NCI-H1105 treated with DMSO at 0.1 percent for 48 hours (cell line): ENCODE measurements at regions not wholly inside any gene's neighbourhood (a gene's known extent, or its start where the extent isn't known, plus 50 kb on each side); places are given as distances from the start of the nearest gene placed in this dataset.
"Not testable (repeated sequence)": the region's sequence is repeated elsewhere in the genome, so short reads cannot be mapped to it uniquely, and the experiment has no call there.

Source experiments
- DNase-seq: peaks from one replicate; lab custom pipeline; 2025; lab: John Stamatoyannopoulos, UW

DNA sequence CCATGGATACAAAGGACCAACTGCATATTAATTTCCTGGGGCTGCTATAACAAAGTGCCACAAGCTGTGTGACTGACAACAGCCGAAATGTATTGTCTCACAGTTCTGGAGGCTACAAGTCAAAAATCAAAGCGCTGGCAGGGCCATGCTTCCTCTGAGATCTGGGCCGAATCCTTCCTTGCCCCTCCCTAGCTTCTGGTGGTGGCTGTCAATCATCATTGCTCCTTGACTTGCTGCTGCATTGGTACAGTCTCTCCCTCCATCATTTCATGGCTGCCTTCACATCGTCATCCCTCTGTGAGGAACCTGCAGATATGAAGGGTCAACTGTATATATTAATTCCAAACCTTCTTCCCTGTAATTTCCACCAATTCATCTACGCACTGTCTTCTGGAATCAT, 118.3 kb downstream of the EXOC5 start:
- DNase-seq: no peak

DNA sequence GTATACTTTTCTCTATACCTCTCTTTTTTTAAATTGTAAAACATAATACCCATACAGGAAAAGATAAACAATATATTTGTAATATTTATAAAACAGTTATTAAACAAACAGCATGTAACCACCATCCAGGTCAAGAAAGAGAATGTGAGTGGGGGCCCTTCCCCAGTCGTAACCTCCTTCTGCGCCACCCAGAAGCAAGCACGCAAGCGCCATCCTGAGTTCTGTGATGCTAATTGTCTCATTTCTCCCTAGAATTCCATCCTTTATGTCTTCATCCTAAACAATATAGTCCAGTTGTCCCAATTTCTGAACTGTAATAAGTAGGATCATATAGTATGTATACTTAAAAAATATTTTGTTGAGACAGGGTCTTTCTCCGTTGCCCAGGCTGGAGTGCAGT, 129.5 kb downstream of the EXOC5 start:
- DNase-seq: no peak

DNA sequence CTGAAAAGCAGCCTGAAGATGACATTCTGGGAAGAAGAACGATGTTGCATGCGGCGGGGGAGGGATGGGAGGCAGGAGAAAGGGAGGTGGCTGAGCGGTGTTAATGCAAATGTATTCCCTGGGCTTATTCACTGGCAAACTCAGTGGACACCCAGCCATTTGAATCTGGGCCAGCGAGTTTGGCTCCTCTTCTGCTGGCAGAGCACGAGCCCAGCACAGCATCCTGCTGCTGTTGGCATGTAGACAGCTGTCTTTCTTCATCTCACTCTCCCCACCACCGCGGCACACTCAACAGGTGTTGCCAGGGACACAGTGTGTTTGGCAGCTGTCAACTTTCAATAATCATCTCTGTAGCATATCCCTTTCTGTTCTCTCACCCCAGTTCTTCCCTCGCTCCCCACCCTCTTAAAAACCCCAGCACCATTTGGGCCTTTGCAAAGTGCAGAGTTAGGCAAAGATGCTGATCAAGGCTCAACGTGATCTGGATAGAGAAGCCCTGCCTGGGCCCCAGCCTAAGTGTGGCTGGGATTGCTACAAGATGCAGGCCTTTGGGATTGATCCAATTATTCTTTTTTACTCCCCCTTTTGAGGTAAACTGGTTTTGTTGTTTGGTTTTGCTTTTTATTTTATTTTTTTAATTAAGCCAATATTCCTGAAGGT, 131.9 kb downstream of the EXOC5 start:
- peak; percentile 93 for DNase-seq

DNA sequence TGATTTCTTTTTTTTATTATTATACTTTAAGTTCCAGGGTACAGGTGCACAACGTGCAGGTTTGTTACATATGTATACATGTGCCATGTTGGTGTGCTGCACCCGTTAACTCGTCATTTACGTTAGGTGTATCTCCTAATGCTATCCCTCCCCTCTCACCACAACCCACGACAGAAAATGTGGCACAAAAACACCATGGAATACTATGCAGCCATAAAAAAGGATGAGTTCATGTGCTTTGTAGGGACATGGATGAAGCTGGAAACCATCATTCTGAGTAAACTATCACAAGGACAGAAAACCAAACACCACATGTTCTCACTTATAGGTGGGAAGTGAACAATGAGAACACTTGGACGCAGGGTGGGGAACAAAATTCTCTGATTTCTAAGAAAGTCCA, 140.9 kb downstream of the EXOC5 start:
- not testable (repeated sequence) for DNase-seq

DNA sequence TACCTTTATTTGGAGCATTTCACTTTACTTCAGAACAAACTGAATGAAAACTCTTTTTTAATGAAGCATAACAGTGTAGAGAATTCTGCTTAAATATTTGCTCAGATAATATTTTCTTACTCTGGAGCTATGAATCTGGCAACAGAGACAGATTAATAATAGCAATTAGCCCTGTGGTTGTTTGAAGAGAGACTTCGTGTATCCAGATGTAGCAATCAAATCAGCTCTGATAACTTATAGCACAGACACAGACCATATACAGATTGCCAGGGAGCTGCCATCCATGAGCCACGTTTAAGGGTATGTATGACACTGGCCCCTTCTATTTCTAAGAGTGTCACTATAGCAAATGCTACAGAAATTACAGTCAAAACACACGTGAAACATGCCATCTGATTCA, 146.6 kb downstream of the EXOC5 start:
- no peak for DNase-seq

DNA sequence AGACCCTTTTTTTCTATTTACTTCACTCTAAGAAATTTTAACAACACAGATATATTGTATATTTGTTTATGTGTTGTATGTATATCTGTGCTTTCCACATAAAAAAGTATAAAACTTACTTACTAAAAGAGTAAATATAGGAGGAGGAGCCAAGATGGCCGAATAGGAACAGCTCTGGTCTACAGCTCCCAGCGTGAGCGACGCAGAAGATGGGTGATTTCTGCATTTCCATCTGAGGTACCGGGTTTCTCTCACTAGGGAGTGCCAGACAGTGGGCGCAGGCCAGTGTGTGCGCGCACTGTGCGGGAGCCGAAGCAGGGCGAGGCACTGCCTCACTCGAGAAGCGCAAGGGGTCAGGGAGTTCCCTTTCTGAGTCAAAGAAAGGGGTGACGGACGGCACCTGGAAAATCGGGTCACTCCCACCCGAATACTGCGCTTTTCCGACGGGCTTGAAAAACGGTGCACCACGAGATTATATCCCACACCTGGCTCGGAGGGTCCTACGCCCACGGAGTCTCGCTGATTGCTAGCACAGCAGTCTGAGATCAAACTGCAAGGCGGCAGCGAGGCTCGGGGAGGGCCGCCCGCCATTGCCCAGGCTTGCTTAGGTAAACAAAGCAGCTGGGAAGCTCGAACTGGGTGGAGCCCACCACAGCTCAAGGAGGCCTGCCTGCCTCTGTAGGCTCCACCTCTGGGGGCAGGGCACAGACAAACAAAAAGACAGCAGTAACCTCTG, 156.5 kb downstream of the EXOC5 start:
- not testable (repeated sequence) for DNase-seq

DNA sequence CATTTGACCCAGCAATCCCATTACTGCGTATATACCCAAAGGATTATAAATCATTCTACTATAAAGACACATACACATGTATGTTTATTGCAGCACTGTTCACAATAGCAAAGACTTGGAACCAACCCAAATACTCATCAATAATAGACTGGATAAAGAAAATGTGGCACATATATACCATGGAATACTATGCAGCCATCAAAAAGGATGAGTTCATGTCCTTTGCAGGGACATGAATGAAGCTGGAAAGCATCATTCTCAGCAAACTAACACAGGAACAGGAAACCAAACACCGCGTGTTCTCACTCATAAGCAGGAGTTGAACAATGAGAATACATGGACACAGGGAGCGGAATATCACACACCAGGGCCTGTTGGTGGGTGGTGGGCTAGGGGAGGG, 158.3 kb downstream of the EXOC5 start:
- DNase-seq: not testable (repeated sequence)

DNA sequence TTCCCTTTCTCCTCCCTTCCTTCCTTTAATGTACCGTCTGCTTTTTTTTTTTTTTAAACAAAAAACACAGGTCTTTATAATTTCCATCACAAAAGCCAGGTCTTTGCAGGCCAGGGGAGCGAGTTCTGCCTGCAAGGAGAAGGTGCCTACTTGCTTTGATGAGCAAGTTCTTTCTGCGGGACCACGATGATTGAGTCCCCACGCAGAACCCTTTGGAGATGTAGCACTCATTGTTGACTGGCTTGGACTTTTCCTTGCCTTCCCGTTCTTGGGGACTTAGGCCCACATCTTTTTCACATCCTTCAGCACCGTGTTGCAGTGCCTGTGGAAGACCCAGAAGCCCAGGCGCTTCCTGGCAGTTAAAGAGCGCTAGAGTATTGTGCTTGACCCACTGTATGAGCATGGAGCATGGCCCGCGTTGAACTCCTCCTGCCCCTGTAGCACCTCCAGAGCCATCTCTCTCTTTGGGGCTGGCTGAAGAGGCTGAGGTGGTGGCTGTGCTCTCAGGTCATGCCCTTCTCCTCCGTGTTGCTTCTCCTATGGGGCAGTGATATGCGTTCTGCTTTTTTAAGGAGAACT, 177.6 kb downstream of the EXOC5 start:
- no peak for DNase-seq

DNA sequence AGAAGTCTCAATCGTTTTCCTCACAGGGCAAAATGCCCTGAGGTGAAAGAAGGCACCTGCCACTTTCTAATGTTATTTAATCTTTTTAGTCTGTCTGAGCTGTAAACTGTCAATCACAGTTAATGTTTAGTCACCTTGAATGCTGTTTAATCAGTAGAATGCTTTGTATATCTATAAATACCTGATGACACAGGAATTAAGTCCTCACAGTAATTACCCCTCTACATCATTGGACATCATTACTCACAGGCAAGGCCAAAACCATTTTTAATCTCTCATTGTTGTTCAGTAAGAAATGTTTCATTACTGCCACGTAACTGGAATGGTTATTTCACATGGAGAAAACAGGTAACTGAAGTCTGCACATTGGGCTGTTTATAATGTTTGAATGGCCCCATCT, 178.8 kb downstream of the EXOC5 start:
- peak; percentile 97 for DNase-seq

DNA sequence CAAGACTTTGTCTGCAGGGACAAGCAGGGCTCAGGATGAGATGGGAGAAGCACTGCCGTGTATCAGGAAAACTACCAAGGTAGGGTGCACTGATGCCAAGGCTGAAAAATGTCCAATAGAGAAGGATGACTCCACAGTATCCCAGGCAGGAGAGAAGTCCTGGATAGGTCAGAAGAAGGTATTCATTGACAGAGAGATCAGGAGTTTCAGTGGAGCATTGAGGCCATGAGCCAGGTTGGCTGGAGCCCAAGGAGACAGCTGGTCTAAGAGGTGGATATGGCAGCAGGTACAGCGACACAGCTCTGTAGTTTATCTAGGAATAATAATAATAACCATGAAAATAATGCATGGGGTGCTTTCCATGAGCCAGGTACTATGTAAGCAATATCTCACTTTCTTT, 180.9 kb downstream of the EXOC5 start:
- DNase-seq: no peak

DNA sequence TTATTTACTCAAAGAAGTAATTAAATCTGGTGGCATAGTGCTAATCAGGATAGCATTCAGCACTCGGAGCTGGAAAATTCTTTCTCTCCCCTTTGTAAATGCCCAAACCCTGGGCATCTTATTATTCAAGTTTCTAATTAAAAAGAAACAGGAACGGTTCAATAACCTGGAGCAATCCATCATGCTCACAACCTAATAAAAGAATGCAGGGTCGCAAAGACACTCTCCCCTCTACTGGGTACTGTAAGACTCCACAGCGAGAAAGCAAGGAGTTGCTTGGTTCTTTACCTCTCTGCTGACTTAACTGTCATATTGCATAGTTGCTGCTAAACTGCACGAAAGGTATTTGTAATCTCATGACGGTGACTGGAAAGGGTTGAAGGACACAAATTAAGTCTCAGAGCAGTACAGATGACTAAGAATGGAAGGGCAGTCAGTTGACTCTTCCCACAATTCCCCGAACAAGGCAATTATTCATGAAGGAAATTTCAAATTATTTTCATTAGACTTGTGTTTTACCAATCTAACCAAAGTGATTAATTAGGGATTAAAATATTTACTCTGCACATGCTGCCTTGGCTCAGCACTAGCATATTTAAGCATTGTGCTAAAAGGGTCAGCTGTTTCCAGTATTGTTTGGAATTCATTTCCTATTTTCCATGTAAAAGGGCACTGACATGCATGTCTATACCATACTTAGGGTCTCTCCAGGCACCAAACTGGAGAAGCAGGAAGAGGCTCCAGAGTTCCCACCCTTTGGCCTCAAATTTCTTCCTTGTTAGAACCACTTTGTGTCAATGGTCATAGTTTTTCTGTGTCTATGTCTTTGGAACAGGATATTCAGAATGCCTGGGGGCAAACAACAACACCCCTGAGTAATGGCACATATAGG, 182.2 kb downstream of the EXOC5 start:
- no peak for DNase-seq

DNA sequence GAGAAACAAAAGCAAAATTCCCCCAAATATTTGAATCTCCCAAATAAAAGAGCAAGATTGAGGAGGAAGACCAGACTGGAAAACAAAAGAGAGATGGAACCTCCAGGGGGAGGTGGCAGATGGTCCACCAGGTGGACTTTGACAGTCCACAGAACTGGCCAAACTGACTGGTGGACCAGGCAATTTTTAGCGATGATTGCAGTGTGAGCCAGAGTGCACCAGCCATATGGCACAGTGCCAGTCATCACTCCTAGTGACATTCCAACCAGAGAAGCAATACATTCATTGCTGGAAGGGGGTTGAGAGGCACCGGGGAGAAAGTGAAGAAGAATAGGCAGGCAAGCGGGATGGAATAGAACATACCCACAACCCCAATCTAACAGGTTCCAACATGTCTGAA, 182.9 kb downstream of the EXOC5 start:
- peak; percentile 99 for DNase-seq

DNA sequence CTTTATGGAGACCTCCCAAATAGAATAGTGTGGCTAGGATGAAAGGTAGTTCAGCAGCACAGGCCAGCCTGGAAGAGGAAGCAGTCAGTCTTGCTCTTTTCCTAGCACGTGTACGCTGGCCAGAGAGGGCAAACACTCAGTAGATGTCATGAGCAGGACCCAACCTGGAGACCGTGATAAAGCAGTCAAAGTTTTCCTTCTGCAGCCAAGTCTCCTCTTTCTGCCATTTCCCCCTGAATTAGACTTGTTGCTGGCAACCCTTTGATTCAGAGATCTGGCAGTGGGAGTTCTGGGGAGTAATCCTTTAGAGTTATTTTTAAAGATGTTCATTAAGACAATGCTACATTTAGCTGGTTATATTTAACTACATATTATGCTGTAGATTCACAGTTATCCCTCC, 183.7 kb downstream of the EXOC5 start:
- DNase-seq: no peak

DNA sequence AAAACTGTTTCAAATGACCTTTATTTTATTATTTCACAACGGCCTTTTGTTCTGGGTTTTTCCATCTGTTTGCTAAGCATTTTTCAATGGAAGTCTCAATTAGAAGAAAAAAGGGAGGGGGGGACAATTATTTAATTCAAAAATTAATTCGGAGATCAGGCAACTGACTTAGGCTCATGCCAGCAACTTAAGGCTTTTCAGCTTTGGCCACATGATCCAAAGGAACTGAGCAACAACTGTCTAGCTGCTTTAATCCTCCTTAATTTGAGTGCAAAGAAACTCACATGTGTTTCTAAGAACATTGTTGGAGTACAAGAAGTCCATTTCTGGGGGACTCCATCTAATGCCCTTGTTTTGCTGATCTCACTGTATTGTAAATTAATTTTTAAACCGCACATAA, 188.0 kb downstream of the EXOC5 start:
- no peak for DNase-seq

DNA sequence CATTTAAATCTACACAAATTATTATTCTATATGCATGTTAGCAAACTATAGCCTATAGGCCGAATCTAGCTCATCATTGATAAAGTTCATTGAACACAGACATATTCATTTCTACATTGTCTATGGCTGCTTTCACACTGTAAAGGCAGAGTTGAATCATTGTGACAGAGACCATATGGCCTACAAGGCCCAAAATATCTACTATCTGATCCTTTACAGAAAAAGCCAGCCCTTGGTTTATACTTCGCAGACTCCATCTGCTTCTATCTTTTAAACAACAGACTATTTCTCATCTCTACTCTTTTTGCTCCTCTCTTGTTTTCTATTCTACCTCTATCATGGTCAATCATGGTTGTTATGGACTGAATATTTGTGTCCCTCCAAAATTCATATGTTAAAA, 190.7 kb downstream of the EXOC5 start:
- no peak for DNase-seq

DNA sequence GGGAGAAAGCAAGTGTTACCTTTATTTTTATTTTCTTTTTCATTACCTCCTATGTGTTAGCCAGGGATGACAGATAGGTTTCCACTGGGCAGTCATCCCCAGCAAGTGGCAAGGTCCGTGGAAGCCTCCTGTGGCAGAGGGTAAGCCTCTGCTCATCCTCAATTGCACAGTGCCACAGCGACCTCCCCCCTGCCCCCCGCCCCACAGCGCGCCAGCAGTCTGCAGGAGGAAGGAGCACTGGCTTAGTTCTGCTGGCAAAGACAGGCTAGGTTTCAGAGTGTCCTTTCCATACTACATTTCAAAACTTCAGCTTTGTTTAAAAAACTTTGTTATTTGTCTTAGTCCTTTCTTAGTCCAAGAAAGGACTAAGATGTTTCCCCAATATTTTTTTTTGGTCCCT, 194.7 kb downstream of the EXOC5 start:
- DNase-seq: no peak

DNA sequence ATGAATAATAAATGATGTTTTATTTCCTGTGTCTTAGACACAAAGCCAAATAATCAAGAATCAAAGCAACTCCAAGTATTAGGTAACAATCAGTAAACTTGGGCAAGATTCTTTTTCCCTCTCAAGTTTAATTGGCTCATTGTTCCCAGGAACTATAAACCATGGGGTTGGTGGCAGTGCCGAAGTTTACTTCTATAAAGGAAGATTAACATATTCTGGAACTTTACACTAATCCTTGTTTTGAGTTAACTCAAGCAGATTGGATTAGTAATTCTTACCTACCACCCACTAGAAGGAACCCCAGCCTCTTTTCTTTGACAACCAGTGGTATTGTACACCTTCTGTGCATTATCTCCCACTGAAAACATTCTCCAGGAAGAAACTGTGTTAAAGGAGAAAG, 197.1 kb downstream of the EXOC5 start:
- DNase-seq: no peak

DNA sequence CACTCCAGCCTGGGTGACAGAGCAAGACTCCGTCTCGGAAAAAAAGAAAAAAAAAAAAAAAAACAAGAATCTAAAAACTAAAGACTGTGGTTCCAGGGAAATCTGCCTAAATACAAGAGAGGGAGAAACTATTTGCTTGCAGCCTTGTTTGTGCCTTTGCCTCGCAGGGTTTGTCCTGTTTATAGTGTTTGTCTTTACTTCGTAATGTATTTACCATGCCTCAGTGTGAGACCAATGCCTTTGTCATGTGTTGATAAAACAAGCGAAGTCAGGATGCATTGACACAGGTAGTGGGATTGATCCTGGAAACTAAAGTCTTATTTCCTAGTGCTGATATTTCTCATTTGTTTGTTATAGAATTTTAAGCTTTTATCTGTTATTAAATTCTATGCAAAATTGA, 199.0 kb downstream of the EXOC5 start:
- no peak for DNase-seq

DNA sequence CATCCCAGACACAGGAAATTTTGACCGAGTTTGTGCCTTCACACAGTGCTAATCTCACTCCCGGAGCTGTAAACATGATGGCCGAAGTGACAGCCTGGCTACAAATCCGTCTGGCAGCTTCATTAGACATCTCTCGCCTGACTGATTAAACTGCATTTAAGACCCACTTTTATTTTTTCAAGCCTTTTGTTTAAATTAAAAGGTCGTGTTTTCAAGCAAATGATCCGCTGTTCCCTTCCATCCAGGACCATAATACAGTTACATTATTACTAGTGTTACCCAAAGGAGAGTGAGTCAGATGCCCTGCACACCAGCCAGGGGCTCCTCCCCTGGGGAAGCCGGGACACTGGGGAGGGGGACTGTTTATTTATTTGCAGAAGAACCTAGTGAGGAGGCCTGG, 200.2 kb downstream of the EXOC5 start:
- no peak for DNase-seq

DNA sequence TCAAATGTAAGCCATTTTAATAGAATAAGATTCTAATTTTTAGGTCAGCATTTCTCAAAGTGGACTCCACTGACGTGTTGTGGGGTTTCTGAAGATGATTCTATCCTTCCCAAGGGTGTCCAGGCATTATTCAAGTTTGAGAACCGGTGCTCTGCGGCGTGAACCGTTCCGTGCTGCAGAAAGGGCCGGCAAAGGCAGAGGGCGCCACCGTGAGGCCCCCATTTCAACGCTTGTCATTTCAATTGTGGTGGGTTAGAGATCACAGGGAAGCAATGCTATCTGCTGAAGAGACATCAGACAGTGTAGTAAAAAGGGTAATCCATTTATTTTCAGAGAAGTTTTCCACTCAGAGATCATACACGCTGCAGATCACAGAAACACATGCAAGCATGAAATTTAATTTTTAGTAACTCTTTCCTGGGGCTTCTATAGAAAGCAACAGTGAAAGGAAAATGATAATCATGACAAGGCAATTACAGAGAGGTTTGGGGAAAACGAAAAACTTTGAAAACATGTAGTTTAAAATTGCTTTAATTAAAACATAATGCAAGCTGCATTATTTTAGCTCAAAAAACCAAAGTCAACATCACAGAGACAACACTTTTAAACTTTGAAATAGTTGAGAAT, 201.7 kb downstream of the EXOC5 start:
- no peak for DNase-seq

DNA sequence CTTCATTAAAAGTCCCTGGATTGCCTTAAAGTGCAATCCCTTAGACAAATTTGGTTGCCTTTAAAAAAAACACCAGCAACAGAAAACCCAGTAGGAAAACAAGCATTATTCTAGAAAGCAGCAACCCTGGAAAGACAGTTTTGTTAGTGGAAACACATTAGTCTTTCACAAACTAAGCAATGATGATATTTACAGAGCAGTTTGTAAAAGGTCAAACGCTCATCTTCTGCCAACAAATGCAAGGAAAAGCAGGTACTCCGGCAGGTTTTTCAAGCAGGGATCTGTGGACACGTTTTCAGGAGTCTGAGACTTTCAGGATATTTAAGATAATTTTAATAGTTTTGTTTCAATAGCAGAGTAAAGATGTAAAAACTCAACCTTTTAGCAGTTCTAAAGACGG, 202.2 kb downstream of the EXOC5 start:
- no peak for DNase-seq
